ENCODE measurements at regions not wholly inside any gene's neighbourhood (a gene's known extent, or its start where the extent isn't known, plus 50 kb on each side); places are given as distances from the start of the nearest gene placed in this dataset.

GRCh38 chr12:46131732-46132469 is 136.9 kb downstream of the SLC38A1 start:
- DNase-seq (ENCODE audit: low spot score) = no peak

- DNase-seq (ENCODE audit: low spot score) = no peak
These were observed 137.3 kb upstream of the SCAF11 start for GRCh38 chr12:46127656-46128055.

- no peak for DNase-seq (ENCODE audit: low spot score)
These were observed 135.8 kb upstream of the SCAF11 start for GRCh38 chr12:46126050-46126727.

GRCh38 chr12:46124848-46125619 is 134.7 kb upstream of the SCAF11 start:
- peak; percentile 68 for DNase-seq (ENCODE audit: low spot score)

GRCh38 chr12:46124132-46124847 is 133.9 kb upstream of the SCAF11 start:
- DNase-seq (ENCODE audit: low spot score) = no peak

- DNase-seq (ENCODE audit: low spot score) = no peak
These were observed 122.0 kb upstream of the SCAF11 start for GRCh38 chr12:46112364-46112763.

- DNase-seq (ENCODE audit: low spot score) = no peak
These were observed 121.3 kb upstream of the SCAF11 start for GRCh38 chr12:46111715-46112114.

- no peak for DNase-seq (ENCODE audit: low spot score)
These were observed 120.7 kb upstream of the SCAF11 start for GRCh38 chr12:46110928-46111699.

- no peak for DNase-seq (ENCODE audit: low spot score)
These were observed 119.8 kb upstream of the SCAF11 start for GRCh38 chr12:46110223-46110611.

GRCh38 chr12:46109343-46110222 is 119.2 kb upstream of the SCAF11 start:
- no peak for DNase-seq (ENCODE audit: low spot score)

GRCh38 chr12:46108721-46109120 is 118.3 kb upstream of the SCAF11 start:
- DNase-seq (ENCODE audit: low spot score) = no peak

- DNase-seq (ENCODE audit: low spot score) = no peak
These were observed 117.2 kb upstream of the SCAF11 start for GRCh38 chr12:46107591-46107990.

- no peak for DNase-seq (ENCODE audit: low spot score)
These were observed 115.4 kb upstream of the SCAF11 start for GRCh38 chr12:46105735-46106134.

GRCh38 chr12:46103559-46104383 is 113.4 kb upstream of the SCAF11 start:
- no peak for DNase-seq (ENCODE audit: low spot score)

- no peak for DNase-seq (ENCODE audit: low spot score)
These were observed 111.1 kb upstream of the SCAF11 start for GRCh38 chr12:46101485-46101869.

- peak; percentile 58 for DNase-seq (ENCODE audit: low spot score)
These were observed 110.4 kb upstream of the SCAF11 start for GRCh38 chr12:46100551-46101484.

- no peak for DNase-seq (ENCODE audit: low spot score)
These were observed 99.2 kb upstream of the SCAF11 start for GRCh38 chr12:46089414-46090162.
